Psoas muscle (tissue), 7 donors: ENCODE measurements at regions not wholly inside any gene's neighbourhood (a gene's known extent, or its start where the extent isn't known, plus 50 kb on each side); places are given as distances from the start of the nearest gene placed in this dataset.
"Not testable (repeated sequence)": the region's sequence is repeated elsewhere in the genome, so short reads cannot be mapped to it uniquely, and the experiment has no call there.

Experiments used
- ATAC-seq, 4 donors: fragments of 200-7000 bp; cut with Tn5 transposase; one replicate each; pipeline ENCODE4 v1.9.1; 2020; ENCODE audit warnings: moderate library complexity in 3 of 4, mild to moderate bottlenecking in 2 of 4
- DNase-seq, 2 donors: peaks; one replicate each; pipeline ENCODE4 v3.0.0-alpha.2; 2020
- H3K27ac ChIP-seq: fragments of 200-600 bp; one replicate; pipeline ENCODE4 v1.8.0; 2022
- H3K27me3 ChIP-seq, 3 donors: fragments of 200-600 bp in 1 of 3; one replicate each; pipeline versions ENCODE4 v1.6.1 to v1.8.0; 2013 to 2022; ENCODE audit warnings: low read length in 2 of 3, mild to moderate bottlenecking in 2 of 3, moderate library complexity in 1 of 3; ENCODE audit not compliant: insufficient read depth in 3 of 3
- H3K36me3 ChIP-seq, 2 donors: fragments of 200-600 bp in 1 of 2; one replicate each; pipeline versions ENCODE4 v1.6.1 to v1.8.0; 2013 to 2022; ENCODE audit warnings: low read depth in 1 of 2, mild to moderate bottlenecking in 1 of 2, moderate library complexity in 1 of 2; ENCODE audit not compliant: insufficient read depth in 1 of 2
- H3K4me1 ChIP-seq: fragments of 200-600 bp; one replicate; pipeline ENCODE4 v1.8.0; 2022
- H3K4me3 ChIP-seq: fragments of 200-600 bp; one replicate; pipeline ENCODE4 v1.8.0; 2022; ENCODE audit warnings: mild to moderate bottlenecking
- H3K9me3 ChIP-seq: fragments of 200-600 bp; one replicate; pipeline ENCODE4 v1.8.0; 2022
- CTCF ChIP-seq: fragments of 200-600 bp; IDR thresholded peaks from one replicate; pipeline ENCODE4 v1.8.0; 2022; ENCODE audit warnings: antibody characterized with exemption
- WGBS, 3 donors: extraction: QIAGEN DNeasy Blood & Tissue Kit; methylation state at CpG; one replicate each; pipeline versions ENCODE4 v1.1.6 to v1.1.7; 2013; 5-methylcytosine and 5-hydroxymethylcytosine counted together
- intact Hi-C, 2 donors: fragments of 100-400 bp; cut with DNase I; formaldehyde crosslinking; loops; one replicate each; pipeline versions ENCODE4 v1.11.0 to v1.14.2; 2022
- donor health status: healthy with polysubstance abuse.
- donor health status: DM: no; HTN: no; CAD: no; lungs with moderate emphysema.
- donor health status: Bipolar disorder and iron deficiency.
- donor health status: healthy.
- donor health status: DM: yes; HTN: yes; CAD: no.
- donor health status: DM: no; HTN: no; CAD: no.
- donor health status: DM: yes; HTN: yes; CAD: no.

- Histone ChIP-seq H3K9me3 (no peaks in the 10 kb centered on the region), H3K4me3 (no peak overlapping the region), H3K27me3 (peaks cover 0 to 3% (median 0%) of the 10 kb centered on the region in 3 donors), H3K27ac (no peak overlapping the region), H3K4me1 (no peaks in the 10 kb centered on the region), H3K36me3 (no peaks in the 10 kb centered on the region)
- intact Hi-C loops: loop anchor here in 1 of 2 donors (2.0 to 10.0 kb wide), 2 partner anchors 173 to 211 kb away; no protein-coding TSS in a partner anchor
- ATAC-seq (peak; percentile 64 to 88 (median 84)), DNase-seq (peak in 1 of 2 donors; percentile 32)
- TF ChIP-seq CTCF: peak; percentile 68
- 58 to 72% (median 58%) methylated on average over 7 of the region's 7 CpGs for WGBS, 3 donors
Measured at GRCh38 chr14:70257526-70257925, 68.8 kb upstream of the SLC8A3 start.

- no peak for TF ChIP-seq CTCF
- Histone ChIP-seq H3K27me3 (peaks cover 0 to 3% (median 0%) of the 10 kb centered on the region in 3 donors), H3K4me3 (no peak overlapping the region), H3K36me3 (no peaks in the 10 kb centered on the region), H3K9me3 (no peaks in the 10 kb centered on the region), H3K4me1 (no peaks in the 10 kb centered on the region), H3K27ac (no peak overlapping the region)
- 36 to 44% (median 41%) methylated on average over 2 of the region's 2 CpGs for WGBS, 3 donors
- ATAC-seq (no peak), DNase-seq (no peak)
- intact Hi-C loops: loop anchor here in 1 of 2 donors (2.0 to 10.0 kb wide), 2 partner anchors 172 to 210 kb away; no protein-coding TSS in a partner anchor
Measured at GRCh38 chr14:70256601-70257000, 67.8 kb upstream of the SLC8A3 start.

GRCh38 chr14:70255071-70256057 is 66.6 kb upstream of the SLC8A3 start:
- H3K27ac ChIP-seq, H3K4me1 ChIP-seq, H3K27me3 ChIP-seq, H3K36me3 ChIP-seq, DNase-seq, H3K9me3 ChIP-seq, ATAC-seq: not testable (repeated sequence)
- peak overlapping the region; percentile 52 for H3K4me3 ChIP-seq
- WGBS, 3 donors: 49 to 53% (median 53%) methylated on average over 33 to 35 of the region's 36 CpGs
- intact Hi-C loops: loop anchor here in 1 of 2 donors (2.0 to 10.0 kb wide), 2 partner anchors 171 to 209 kb away; no protein-coding TSS in a partner anchor

- DNase-seq (peak; percentile 47 to 78), ATAC-seq (peak; percentile 89 to 94 (median 92))
- no peak for TF ChIP-seq CTCF
- peak overlapping the region; percentile 59 for H3K4me3 ChIP-seq
- WGBS, 3 donors: 1 to 2% (median 1%) methylated on average over 22 to 31 of the region's 31 CpGs
- H3K4me1 ChIP-seq: no peaks in the 10 kb centered on the region
- H3K9me3 ChIP-seq: no peaks in the 10 kb centered on the region
- peak overlapping the region; percentile 3 for H3K27ac ChIP-seq
- H3K36me3 ChIP-seq: no peaks in the 10 kb centered on the region
- H3K27me3 ChIP-seq: peaks cover 0 to 3% (median 0%) of the 10 kb centered on the region in 3 donors
- intact Hi-C loops: loop anchor here in 1 of 2 donors (5.0 to 10.0 kb wide), 2 partner anchors 62 to 170 kb away; no protein-coding TSS in a partner anchor
Measured at GRCh38 chr14:70254476-70254961, 65.8 kb upstream of the SLC8A3 start.

GRCh38 chr14:70253547-70253946 is 64.8 kb upstream of the SLC8A3 start:
- not testable (repeated sequence) for H3K9me3 ChIP-seq, H3K27ac ChIP-seq, H3K4me1 ChIP-seq, ATAC-seq, DNase-seq, H3K36me3 ChIP-seq, H3K27me3 ChIP-seq, H3K4me3 ChIP-seq
- intact Hi-C loops: loop anchor here in 1 of 2 donors (5.0 to 10.0 kb wide), 2 partner anchors 61 to 169 kb away; no protein-coding TSS in a partner anchor
- 88 to 91% (median 91%) methylated on average over 4 of the region's 4 CpGs for WGBS, 3 donors
